Transverse colon (tissue), 4 donors: ENCODE measurements at regions not wholly inside any gene's neighbourhood (a gene's known extent, or its start where the extent isn't known, plus 50 kb on each side); places are given as distances from the start of the nearest gene placed in this dataset.

Experiments
- CTCF ChIP-seq, 5 experiments: fragments of 200-600 bp in 3 of 5; fragments of 450-650 bp in 2 of 5; sonication (generic) in 3 of 5; IDR thresholded peaks; 1 replicate in 2 of 5; 2 replicates in 3 of 5; pipeline ENCODE4 v1.5.1; 2016 to 2017; ENCODE audit warnings: antibody characterized with exemption in 5 of 5, inconsistent platforms in 3 of 5, mild to moderate bottlenecking in 2 of 5, moderate library complexity in 1 of 5
- POLR2A ChIP-seq: fragments of 450-650 bp; IDR thresholded peaks from one replicate; pipeline ENCODE4 v1.6.1; 2016; ENCODE audit warnings: antibody characterized with exemption, mild to moderate bottlenecking, moderate library complexity
- POLR2AphosphoS5 ChIP-seq, 3 donors: sonication (generic); formaldehyde crosslinking; IDR thresholded peaks; one replicate each; pipeline ENCODE4 v1.6.1; 2016; ENCODE audit warnings: antibody characterized with exemption in 3 of 3

- no peak for TF ChIP-seq CTCF (IDR thresholded peaks at IDR 0.05)
- no peak for TF ChIP-seq POLR2A
- TF ChIP-seq POLR2AphosphoS5 (IDR thresholded peaks at IDR 0.05) = no peak
These were observed 1219.5 kb upstream of the PCDH20 start for GRCh38 chr13:62635161-62635560.
